OCI-LY1 (cell line): ENCODE measurements at regions not wholly inside any gene's neighbourhood (a gene's known extent, or its start where the extent isn't known, plus 50 kb on each side); places are given as distances from the start of the nearest gene placed in this dataset.

Experiments used
- H2AFZ ChIP-seq: fragments of 200-600 bp; sonication (generic), shearing (Covaris generic); 2 replicates; pipeline ENCODE4 v1.6.0; 2014; ENCODE audit warnings: antibody characterized with exemption, mild to moderate bottlenecking, low read length
- H3F3A ChIP-seq: fragments of 200-600 bp; sonication (generic), shearing (Covaris generic); 2 replicates; pipeline ENCODE4 v1.6.0; 2014; ENCODE audit warnings: mild to moderate bottlenecking, antibody characterized with exemption, low read length, moderate library complexity; ENCODE audit not compliant: insufficient read depth
- H3K27ac ChIP-seq: fragments of 200-600 bp; sonication (generic); 2 replicates; pipeline ENCODE4 v1.5.1; 2014; ENCODE audit warnings: low read length, mixed run types, mild to moderate bottlenecking, low read depth; ENCODE audit not compliant: poor library complexity, severe bottlenecking
- H3K27me3 ChIP-seq: fragments of 200-600 bp; sonication (generic); 2 replicates; pipeline ENCODE4 v1.6.0; 2014; ENCODE audit warnings: antibody characterized with exemption, mild to moderate bottlenecking, low read length, moderate library complexity; ENCODE audit not compliant: insufficient read depth
- H3K36me3 ChIP-seq: fragments of 200-600 bp; sonication (generic); 2 replicates; pipeline ENCODE4 v1.6.1; 2014; ENCODE audit warnings: mild to moderate bottlenecking, antibody characterized with exemption, low read length, moderate library complexity, mixed read lengths; ENCODE audit not compliant: insufficient read depth
- H3K4me1 ChIP-seq: fragments of 200-600 bp; sonication (generic); 2 replicates; pipeline ENCODE4 v1.5.1; 2014; ENCODE audit warnings: mild to moderate bottlenecking, low read length, moderate library complexity; ENCODE audit not compliant: insufficient read depth, severe bottlenecking
- H3K4me2 ChIP-seq: fragments of 200-600 bp; sonication (generic), shearing (Covaris generic); 2 replicates; pipeline ENCODE4 v1.6.1; 2014; ENCODE audit warnings: low read length
- H3K4me3 ChIP-seq: fragments of 200-600 bp; sonication (generic); 2 replicates; pipeline ENCODE4 v1.5.1; 2014; ENCODE audit warnings: low read length, low read depth, mild to moderate bottlenecking, mixed read lengths; ENCODE audit not compliant: poor library complexity, severe bottlenecking
- H3K79me2 ChIP-seq: fragments of 200-600 bp; shearing (Covaris generic); 2 replicates; pipeline ENCODE4 v1.6.1; 2016; ENCODE audit warnings: mixed run types, low read length, mixed read lengths; ENCODE audit not compliant: insufficient read depth
- H3K9ac ChIP-seq: fragments of 200-600 bp; sonication (generic), shearing (Covaris generic); 2 replicates; pipeline ENCODE4 v1.6.1; 2014; ENCODE audit warnings: mild to moderate bottlenecking, low read length, mixed read lengths
- H3K9me2 ChIP-seq: fragments of 200-600 bp; sonication (generic), shearing (Covaris generic); 2 replicates; pipeline ENCODE4 v1.6.1; 2014; ENCODE audit warnings: low read depth, mild to moderate bottlenecking, low read length, mixed read lengths
- H3K9me3 ChIP-seq: fragments of 200-600 bp; shearing (Covaris generic); 2 replicates; pipeline ENCODE4 v1.6.1; 2014; ENCODE audit warnings: low read length, mixed read lengths
- H4K20me1 ChIP-seq: fragments of 200-600 bp; sonication (generic), shearing (Covaris generic); 2 replicates; pipeline ENCODE4 v1.6.0; 2016; ENCODE audit warnings: mild to moderate bottlenecking, low read length; ENCODE audit not compliant: insufficient read depth
- CTCF ChIP-seq: fragments of 200-600 bp; sonication (generic), shearing (Covaris generic); IDR thresholded peaks from 2 replicates; pipeline ENCODE4 v1.5.1; 2017; ENCODE audit warnings: mild to moderate bottlenecking, antibody characterized with exemption, low read length, moderate library complexity, mixed read lengths
- EZH2 ChIP-seq: fragments of 200-600 bp; sonication (generic), shearing (Covaris generic); IDR thresholded peaks from 2 replicates; pipeline ENCODE4 v1.8.0; 2017; ENCODE audit warnings: borderline replicate concordance, mixed run types, mild to moderate bottlenecking, antibody characterized with exemption, low read length, moderate library complexity, mixed read lengths

GRCh38 chr20:53712212-53712977 lies 118.8 kb upstream of the ZNF217 start:
- peak overlapping the region; percentile 31 for H3K4me2 ChIP-seq
- no peaks in the 10 kb centered on the region for H3K27me3 ChIP-seq
- no peaks in the 10 kb centered on the region for H4K20me1 ChIP-seq
- H3K4me1 ChIP-seq: peaks cover 64% of the 10 kb centered on the region
- no peaks in the 10 kb centered on the region for H3K9me2 ChIP-seq
- no peaks in the 10 kb centered on the region for H3K79me2 ChIP-seq
- H2AFZ ChIP-seq: peak overlapping the region; percentile 28; the same call in 1 of the 2 replicates
- no peak overlapping the region for H3K4me3 ChIP-seq
- TF ChIP-seq EZH2 (no peak), CTCF (no peak)
- no peaks in the 10 kb centered on the region for H3K9me3 ChIP-seq
- peak overlapping the region; percentile 98 for H3K27ac ChIP-seq
- no peaks in the 10 kb centered on the region for H3K36me3 ChIP-seq
- H3K9ac ChIP-seq: peak overlapping the region; percentile 52
- H3F3A ChIP-seq: peaks cover 3% of the 10 kb centered on the region; the same call in 1 of the 2 replicates

GRCh38 chr20:53711333-53712211 lies 117.9 kb upstream of the ZNF217 start:
- Histone ChIP-seq H3K4me3 (no peak overlapping the region), H3K27me3 (no peaks in the 10 kb centered on the region), H3K9me2 (no peaks in the 10 kb centered on the region), H3K4me1 (peaks cover 72% of the 10 kb centered on the region), H3F3A (peaks cover 6% of the 10 kb centered on the region; the same call in 1 of the 2 replicates), H4K20me1 (no peaks in the 10 kb centered on the region), H3K4me2 (peak overlapping the region; percentile 31; the same call in 1 of the 2 replicates), H2AFZ (0 out of 2 replicates have a peak overlapping the region, but pooled peaks have one; percentile 29), H3K9me3 (no peaks in the 10 kb centered on the region), H3K79me2 (no peaks in the 10 kb centered on the region), H3K36me3 (no peaks in the 10 kb centered on the region), H3K9ac (peak overlapping the region; percentile 52), H3K27ac (peak overlapping the region; percentile 98)
- TF ChIP-seq EZH2 (no peak), CTCF (no peak)

DNA sequence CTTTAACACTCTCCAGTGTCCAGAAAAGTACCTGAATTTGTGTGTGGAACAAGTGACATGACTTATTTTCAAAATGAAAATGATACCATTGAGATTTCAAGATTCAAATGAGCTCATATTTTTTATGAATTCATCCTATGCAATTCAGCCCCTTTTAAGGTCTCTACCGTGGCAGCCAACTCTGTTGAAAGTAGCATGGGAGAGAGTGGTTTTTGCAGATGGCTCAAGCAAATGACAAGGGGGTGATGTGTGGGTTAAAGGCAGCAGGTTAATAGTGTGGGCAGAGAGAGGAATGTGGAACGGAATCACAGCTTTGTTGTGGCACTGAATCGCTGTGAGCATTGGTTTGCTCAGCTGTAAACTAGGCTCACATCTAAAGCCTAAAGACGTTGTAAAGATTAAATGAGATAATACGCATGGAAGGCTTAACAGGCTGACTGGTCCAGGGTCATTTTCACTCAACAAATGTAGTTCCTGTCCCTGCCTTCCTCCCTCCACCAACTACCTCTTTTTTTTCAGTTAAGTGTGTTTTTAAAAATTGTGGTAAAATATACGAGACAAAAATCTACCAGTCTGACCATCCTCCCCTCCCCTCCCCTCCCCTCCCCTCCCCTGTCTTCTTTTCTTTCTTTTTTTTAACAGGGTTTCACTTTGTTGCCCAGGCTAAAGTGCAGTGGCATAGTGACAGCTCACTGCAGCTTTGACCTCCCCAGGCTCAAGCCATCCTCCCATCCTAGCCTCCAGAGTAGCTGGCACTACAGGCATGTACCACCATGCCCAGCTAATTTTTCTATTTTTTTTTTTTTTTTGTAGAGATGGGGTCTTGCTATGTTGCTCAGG lies 114.7 kb upstream of the ZNF217 start:
- Histone ChIP-seq H3K36me3 (no peaks in the 10 kb centered on the region), H3K9me2 (no peaks in the 10 kb centered on the region), H3K79me2 (no peaks in the 10 kb centered on the region), H3K9ac (peak overlapping the region; percentile 48), H2AFZ (no peak overlapping the region), H3F3A (peaks cover 6% of the 10 kb centered on the region; the same call in 1 of the 2 replicates), H3K27ac (peak overlapping the region; percentile 98), H3K4me3 (peak overlapping the region; percentile 3), H4K20me1 (no peaks in the 10 kb centered on the region), H3K27me3 (no peaks in the 10 kb centered on the region), H3K9me3 (no peaks in the 10 kb centered on the region), H3K4me2 (peak overlapping the region; percentile 43), H3K4me1 (peaks cover 68% of the 10 kb centered on the region)
- no peak for TF ChIP-seq CTCF
- TF ChIP-seq EZH2: no peak
